ENCODE measurements at regions not wholly inside any gene's neighbourhood (a gene's known extent, or its start where the extent isn't known, plus 50 kb on each side); places are given as distances from the start of the nearest gene placed in this dataset.

GRCh38 chr4:141858437-141858836 is 222.1 kb downstream of the IL15 start:
- H3K27me3 ChIP-seq (replicated peaks in 1 of 4; ENCODE audit: control extremely low read depth in 1 of 4, control insufficient read depth in 3 of 4, insufficient read depth in 4 of 4, low read length in 3 of 4), result no peaks in the 10 kb centered on the region
- no peak for ATAC-seq (ENCODE audit: low read depth)
- H3K27me3 Mint-ChIP-seq, result no peaks in the 10 kb centered on the region
- H3K4me3 Mint-ChIP-seq, result no peak overlapping the region
- H3K9me3 ChIP-seq (ENCODE audit: control extremely low read depth in 1 of 3, control insufficient read depth in 2 of 3, insufficient read depth in 1 of 3, low read length in 2 of 3), result peaks cover 0 to 3% (median 0%) of the 10 kb centered on the region in 3 donors
- no peaks in the 10 kb centered on the region for H3K4me1 ChIP-seq (ENCODE audit: control insufficient read depth in 2 of 2, insufficient read depth in 2 of 2, low read length in 2 of 2)
- no CpG with 5 or more reads among the region's 1 CpG for WGBS (ENCODE audit: insufficient coverage)
- no peak for DNase-seq
- intact Hi-C loops (cut with micrococcal nuclease), result no loop called here
- H3K27ac ChIP-seq (ENCODE audit: low read length in 2 of 2), result no peak overlapping the region
- H4K20me1 ChIP-seq (ENCODE audit: control insufficient read depth, insufficient read depth, low read length, poor library complexity, severe bottlenecking), result no peaks in the 10 kb centered on the region
- H3K36me3 ChIP-seq (replicated peaks in 1 of 2; ENCODE audit: control extremely low read depth in 1 of 2, control insufficient read depth in 1 of 2, extremely low read depth in 1 of 2, insufficient read depth in 2 of 2, low read length in 1 of 2), result no peaks in the 10 kb centered on the region
- no peak overlapping the region for H3K9ac ChIP-seq (ENCODE audit: low read length)
- H3K4me3 ChIP-seq (ENCODE audit: control extremely low read depth in 1 of 5, extremely low read depth in 1 of 5, insufficient read depth in 1 of 5, low read depth in 2 of 5, low read length in 4 of 5), result no peak overlapping the region
- no peak overlapping the region for H2AFZ ChIP-seq (ENCODE audit: insufficient read depth, low read depth, low read length, poor library complexity, severe bottlenecking)
- no peak overlapping the region for H3K4me2 ChIP-seq (replicated peaks; ENCODE audit: low read depth, low read length, poor library complexity, severe bottlenecking)
- H3K9me3 Mint-ChIP-seq (ENCODE audit: insufficient read depth), result peaks cover 2% of the 10 kb centered on the region
- no peak overlapping the region for H3K27ac Mint-ChIP-seq
- ChIA-PET POLR2A (no interaction called here), CTCF (no interaction called here)
- H3K79me2 ChIP-seq (ENCODE audit: control insufficient read depth, insufficient read depth, low read length), result no peaks in the 10 kb centered on the region
- H3K4me1 Mint-ChIP-seq, result no peaks in the 10 kb centered on the region
- TF ChIP-seq CTCF (IDR thresholded peaks at IDR 0.05) (no peak), EZH2 (IDR thresholded peaks at IDR 0.05; ENCODE audit: borderline replicate concordance, insufficient read depth, low read depth, low read length, poor library complexity, severe bottlenecking) (no peak)

GRCh38 chr4:141860974-141861373 is 224.6 kb downstream of the IL15 start:
- TF ChIP-seq EZH2 (IDR thresholded peaks at IDR 0.05; ENCODE audit: borderline replicate concordance, insufficient read depth, low read depth, low read length, poor library complexity, severe bottlenecking) (no peak), CTCF (IDR thresholded peaks at IDR 0.05) (no peak)
- ATAC-seq (ENCODE audit: low read depth) (no peak), DNase-seq (no peak)
- H3K4me2 ChIP-seq (replicated peaks; ENCODE audit: low read depth, low read length, poor library complexity, severe bottlenecking), result no peak overlapping the region
- Mint-ChIP-seq H3K9me3 (ENCODE audit: insufficient read depth) (peaks cover 2% of the 10 kb centered on the region), H3K27ac (no peak overlapping the region), H3K4me1 (no peaks in the 10 kb centered on the region), H3K27me3 (no peaks in the 10 kb centered on the region), H3K4me3 (no peak overlapping the region)
- intact Hi-C loops (cut with micrococcal nuclease), result no loop called here
- no peak overlapping the region for H2AFZ ChIP-seq (ENCODE audit: insufficient read depth, low read depth, low read length, poor library complexity, severe bottlenecking)
- no peaks in the 10 kb centered on the region for H3K27me3 ChIP-seq (replicated peaks in 1 of 4; ENCODE audit: control extremely low read depth in 1 of 4, control insufficient read depth in 3 of 4, insufficient read depth in 4 of 4, low read length in 3 of 4)
- H3K4me1 ChIP-seq (ENCODE audit: control insufficient read depth in 2 of 2, insufficient read depth in 2 of 2, low read length in 2 of 2), result no peaks in the 10 kb centered on the region
- H3K36me3 ChIP-seq (replicated peaks in 1 of 2; ENCODE audit: control extremely low read depth in 1 of 2, control insufficient read depth in 1 of 2, extremely low read depth in 1 of 2, insufficient read depth in 2 of 2, low read length in 1 of 2), result no peaks in the 10 kb centered on the region
- H3K4me3 ChIP-seq (ENCODE audit: control extremely low read depth in 1 of 5, extremely low read depth in 1 of 5, insufficient read depth in 1 of 5, low read depth in 2 of 5, low read length in 4 of 5), result no peak overlapping the region
- WGBS (ENCODE audit: insufficient coverage), result no CpG with 5 or more reads among the region's 1 CpG
- CTCF ChIA-PET, result no interaction called here
- H3K79me2 ChIP-seq (ENCODE audit: control insufficient read depth, insufficient read depth, low read length), result no peaks in the 10 kb centered on the region
- POLR2A ChIA-PET, result no interaction called here
- no peaks in the 10 kb centered on the region for H3K9me3 ChIP-seq (ENCODE audit: control extremely low read depth in 1 of 3, control insufficient read depth in 2 of 3, insufficient read depth in 1 of 3, low read length in 2 of 3)
- no peak overlapping the region for H3K27ac ChIP-seq (ENCODE audit: low read length in 2 of 2)
- H4K20me1 ChIP-seq (ENCODE audit: control insufficient read depth, insufficient read depth, low read length, poor library complexity, severe bottlenecking), result no peaks in the 10 kb centered on the region
- H3K9ac ChIP-seq (ENCODE audit: low read length), result no peak overlapping the region
